GM19467 (cell line): ENCODE measurements at regions not wholly inside any gene's neighbourhood (a gene's known extent, or its start where the extent isn't known, plus 50 kb on each side); places are given as distances from the start of the nearest gene placed in this dataset.

ENCODE experiments used
- ATAC-seq: cut with Tn5 transposase; IDR thresholded peaks from one replicate; pipeline ENCODE4 v1.9.1; 2021; ENCODE audit warnings: mild to moderate bottlenecking, moderate library complexity; ENCODE audit not compliant: unreplicated experiment

- ATAC-seq = no peak
Measured at GRCh38 chr12:85352016-85352415, 72.0 kb downstream of the ALX1 start.

GRCh38 chr12:85356596-85357385 lies 76.8 kb downstream of the ALX1 start:
- ATAC-seq = no peak

DNA sequence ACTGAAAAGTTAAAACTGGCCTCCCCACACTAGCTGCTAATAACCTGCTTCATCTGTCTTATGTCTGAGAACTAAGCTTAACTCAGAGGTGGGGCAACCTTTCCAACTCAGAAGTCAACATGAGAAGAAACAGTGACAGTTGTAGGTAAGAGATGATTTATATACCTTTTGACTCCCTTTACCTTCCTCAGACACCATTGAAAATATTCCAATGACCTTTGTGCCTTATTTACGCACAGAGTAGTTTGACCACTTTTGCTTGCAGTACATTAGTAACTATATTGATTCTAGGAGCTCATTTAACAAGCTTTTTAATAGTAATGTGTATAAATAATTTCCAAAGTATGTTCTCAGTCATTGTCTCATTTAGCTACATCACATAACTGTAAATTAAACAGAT lies 77.6 kb downstream of the ALX1 start:
- ATAC-seq = no peak

- no peak for ATAC-seq
Measured at GRCh38 chr12:85358715-85359114, 78.7 kb downstream of the ALX1 start.

DNA sequence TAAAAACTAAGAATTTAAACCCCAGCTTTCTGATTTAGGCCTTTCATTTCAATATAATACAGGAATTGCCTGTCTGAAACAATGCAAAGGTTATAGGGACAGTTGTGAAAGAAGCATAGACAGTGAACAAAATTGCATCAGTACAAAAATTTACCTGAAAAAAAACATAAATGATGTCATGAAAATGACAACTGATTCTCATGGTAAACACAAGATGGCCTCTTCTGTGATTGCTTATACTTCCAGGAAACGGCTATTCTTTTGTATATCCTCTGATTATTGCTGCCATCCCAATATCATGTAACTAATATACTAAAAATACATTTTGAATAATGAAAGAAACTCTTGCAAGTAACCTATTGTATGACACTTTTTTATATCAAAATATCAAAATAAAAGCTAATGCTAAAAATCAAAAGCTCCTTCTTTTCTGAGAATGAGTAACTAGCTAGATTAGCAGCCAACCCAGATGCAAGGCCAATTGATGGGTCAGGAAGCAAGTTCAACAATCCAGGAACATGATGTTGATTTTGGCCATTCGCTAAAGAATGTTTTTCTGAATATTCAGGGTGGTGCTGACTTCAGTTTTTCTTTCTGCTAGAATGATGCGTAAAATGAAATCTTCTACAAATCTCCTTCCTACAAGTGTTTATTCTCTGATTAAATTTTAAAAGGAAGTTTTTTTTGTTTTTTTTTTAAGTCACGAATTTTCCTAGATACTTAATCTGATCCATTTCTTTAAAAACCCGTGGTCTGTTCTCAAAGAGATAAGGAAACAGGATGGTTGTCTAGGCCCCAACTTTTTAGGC lies 83.6 kb downstream of the ALX1 start:
- ATAC-seq = no peak

DNA sequence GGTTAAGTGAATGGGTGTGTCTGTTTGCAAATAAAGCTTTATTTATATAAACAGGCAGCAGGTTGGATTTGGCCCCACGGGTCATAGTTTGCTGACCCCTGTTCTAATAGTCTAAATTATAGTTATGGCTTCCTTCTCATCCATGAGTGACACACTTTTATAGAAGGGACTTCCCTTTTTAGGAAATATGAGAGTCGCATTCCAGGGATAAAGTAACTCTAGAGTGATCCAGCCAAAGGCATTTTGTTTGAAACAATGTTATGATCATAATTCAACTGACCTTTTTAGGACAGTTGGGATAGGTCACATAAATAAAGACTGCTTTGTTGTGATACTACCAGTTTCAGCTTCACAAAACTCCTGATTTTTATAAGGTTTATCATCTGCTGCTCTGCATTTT lies 87.9 kb downstream of the ALX1 start:
- no peak for ATAC-seq

DNA sequence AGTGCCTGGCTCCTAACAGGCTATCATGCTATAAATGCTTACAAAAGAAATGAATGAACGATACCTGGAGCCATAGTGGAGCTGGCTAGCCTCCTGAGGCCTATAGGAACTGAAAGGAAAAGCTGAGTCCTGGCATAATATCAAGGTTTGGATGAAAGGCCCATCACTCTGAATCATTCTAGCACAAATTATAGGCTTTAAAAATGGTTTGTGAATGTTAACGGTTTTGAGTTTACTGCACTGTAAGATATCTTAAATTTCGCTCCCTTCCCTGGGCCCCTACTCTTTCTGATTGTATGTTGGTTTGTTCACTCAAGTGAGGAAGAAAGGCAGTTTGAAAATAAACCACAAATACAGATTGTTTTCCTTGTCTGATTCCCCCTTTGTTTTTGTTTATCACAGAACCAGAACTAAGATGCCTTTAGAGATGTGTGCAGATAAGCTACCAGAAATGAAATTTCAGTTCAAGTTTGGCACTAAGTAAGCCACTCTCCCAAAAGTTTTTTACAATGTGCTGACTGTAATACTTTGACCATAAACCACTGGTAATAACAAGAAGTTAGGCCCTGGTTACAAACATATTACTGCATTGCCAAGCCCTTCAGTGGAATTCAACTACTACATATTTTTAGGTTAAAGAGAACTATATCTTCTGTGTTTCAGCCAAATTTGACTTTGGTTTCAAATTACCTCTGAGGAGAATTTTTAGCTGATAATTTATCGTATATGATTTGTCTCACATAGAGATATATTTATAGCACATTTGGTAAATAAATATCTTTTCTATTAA lies 89.5 kb downstream of the ALX1 start:
- no peak for ATAC-seq

DNA sequence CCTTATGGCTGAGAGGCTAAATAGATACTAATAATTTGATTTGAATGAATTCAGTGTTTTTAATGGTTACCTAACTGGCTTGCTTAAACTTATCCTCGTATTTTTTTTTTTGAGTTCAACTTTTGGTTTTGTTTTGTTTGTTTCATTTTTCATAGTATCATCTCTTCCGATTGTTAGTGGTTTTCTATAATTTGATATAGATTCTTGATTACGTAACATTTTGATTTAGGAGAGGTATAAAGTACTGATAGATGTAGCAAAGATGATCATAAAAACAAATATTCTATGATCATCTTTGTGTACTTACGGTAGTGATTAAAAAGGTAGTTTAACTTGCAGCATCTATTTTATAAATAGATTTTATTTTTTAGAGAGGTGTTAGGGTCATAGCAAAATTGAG lies 93.0 kb downstream of the ALX1 start:
- ATAC-seq = no peak

DNA sequence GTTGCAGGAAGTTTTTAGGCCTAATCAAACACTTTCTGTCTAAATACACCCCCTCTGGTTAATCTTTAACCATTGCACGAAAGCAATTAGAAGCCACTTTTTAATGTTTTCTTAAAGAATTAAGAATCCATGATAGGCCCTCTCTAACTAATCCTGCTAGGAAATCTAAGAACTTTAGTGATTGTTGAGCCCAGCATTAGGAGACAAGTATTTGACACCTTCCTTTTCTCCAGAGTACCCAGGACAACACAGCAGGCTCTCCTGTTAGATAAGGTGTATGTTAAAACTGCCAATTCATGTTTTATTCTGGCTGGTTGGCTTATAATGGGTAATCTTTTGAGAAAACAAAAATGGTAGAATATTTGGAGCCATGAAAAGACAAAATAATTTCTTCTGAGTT lies 95.0 kb downstream of the ALX1 start:
- no peak for ATAC-seq

DNA sequence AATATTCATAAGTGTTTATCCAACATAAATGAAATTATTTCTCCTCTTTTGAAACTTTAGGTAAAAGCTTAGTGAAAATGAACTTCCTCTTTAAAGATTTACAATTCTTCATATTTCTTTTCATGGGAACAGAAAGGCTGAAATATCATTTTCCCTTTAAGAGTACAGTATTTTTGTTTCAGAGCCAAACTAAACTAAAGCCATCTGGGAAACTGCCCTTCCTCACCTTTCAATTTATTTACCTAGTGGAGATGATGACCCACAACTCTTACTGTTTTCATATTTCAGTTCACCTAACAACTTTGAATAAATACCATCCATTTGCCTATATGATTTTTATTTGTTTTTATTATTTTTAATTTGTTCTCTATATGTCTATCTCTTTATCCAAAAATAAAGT lies 105.4 kb downstream of the ALX1 start:
- ATAC-seq = no peak

DNA sequence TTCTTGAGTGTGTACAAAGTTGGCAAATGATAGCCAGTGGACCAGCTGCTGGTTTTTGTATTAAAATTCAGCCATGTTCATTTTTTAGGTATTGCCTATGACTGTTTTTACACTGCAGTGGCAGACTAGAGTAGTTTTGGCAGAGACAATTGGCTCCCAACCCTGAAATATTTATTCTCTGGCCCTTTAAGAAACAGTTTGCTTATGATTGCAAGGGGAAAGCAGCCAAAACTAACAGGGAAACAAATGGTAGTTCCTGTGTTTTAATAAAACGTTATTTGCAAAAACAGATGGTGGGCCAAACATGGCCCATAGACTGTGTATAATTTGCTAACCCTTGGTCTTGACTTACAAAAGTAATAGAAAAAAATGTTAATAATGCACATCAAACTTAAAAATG lies 110.2 kb downstream of the ALX1 start:
- ATAC-seq = no peak

DNA sequence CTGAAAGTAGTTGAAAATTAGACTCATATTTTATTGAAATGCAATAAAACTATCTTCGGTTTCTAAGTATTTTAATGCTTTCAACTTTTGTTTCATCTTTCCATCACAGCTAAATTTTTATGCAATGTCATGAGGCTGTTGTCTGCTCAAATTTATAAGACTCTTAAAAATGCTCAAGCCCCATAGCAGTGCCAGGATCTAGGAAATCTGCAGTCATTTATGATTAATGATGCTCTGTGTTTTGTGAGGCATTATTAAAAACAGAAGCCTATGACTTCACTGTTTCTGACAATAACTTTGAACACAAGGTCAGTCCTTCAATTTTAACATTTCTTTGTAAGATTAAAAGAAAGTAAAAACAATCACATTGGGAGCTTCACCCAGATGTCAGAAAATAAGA lies 112.5 kb downstream of the ALX1 start:
- no peak for ATAC-seq

- ATAC-seq = no peak
Measured at GRCh38 chr12:85393606-85394005, 113.6 kb downstream of the ALX1 start.

DNA sequence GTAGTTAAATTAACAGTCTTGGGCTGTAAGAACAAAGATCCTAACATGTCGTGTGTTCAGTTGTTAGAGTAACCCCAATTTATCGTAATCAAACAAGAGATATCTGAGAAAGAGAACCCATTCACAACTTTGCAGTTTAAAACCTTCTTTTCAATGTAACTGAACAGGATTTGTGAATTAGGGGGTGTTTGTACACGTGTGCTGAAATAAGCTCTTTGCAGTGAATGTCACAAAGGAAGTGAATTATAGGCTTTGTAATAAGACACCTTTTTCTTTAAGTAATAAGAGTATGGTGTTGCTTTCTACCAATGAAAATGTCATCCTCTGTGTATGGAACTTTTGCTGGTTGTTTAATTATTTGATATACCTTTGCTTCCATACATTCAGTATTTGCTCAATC lies 114.0 kb downstream of the ALX1 start:
- no peak for ATAC-seq

- ATAC-seq = no peak
Measured at GRCh38 chr12:85394809-85395208, 114.8 kb downstream of the ALX1 start.

- no peak for ATAC-seq
Measured at GRCh38 chr12:85405262-85405661, 125.2 kb downstream of the ALX1 start.

- no peak for ATAC-seq
Measured at GRCh38 chr12:85405781-85406522, 125.9 kb downstream of the ALX1 start.

- ATAC-seq = no peak
Measured at GRCh38 chr12:85413266-85413665, 133.2 kb downstream of the ALX1 start.

GRCh38 chr12:85422762-85423161 lies 142.7 kb downstream of the ALX1 start:
- ATAC-seq = no peak

- peak; percentile 65 for ATAC-seq
Measured at GRCh38 chr12:85423947-85424346, 143.9 kb downstream of the ALX1 start.
